Stomach (tissue), 4 donors: ENCODE measurements at regions not wholly inside any gene's neighbourhood (a gene's known extent, or its start where the extent isn't known, plus 50 kb on each side); places are given as distances from the start of the nearest gene placed in this dataset.

Source experiments
- EP300 ChIP-seq: sonication (generic); formaldehyde crosslinking; IDR thresholded peaks from one replicate; pipeline ENCODE4 v1.6.1; 2017; ENCODE audit warnings: antibody characterized with exemption
- POLR2AphosphoS5 ChIP-seq, 3 donors: sonication (generic); formaldehyde crosslinking; IDR thresholded peaks; one replicate each; pipeline ENCODE4 v1.6.1; 2016; ENCODE audit warnings: antibody characterized with exemption in 3 of 3
- TF ChIP-seq, protein P1 (sequence below), 7 experiments: fragments of 450-650 bp in 4 of 7; fragments of 200-600 bp in 3 of 7; sonication (generic) in 3 of 7; IDR thresholded peaks; one replicate each; pipeline ENCODE4 v1.5.1; 2016 to 2019; ENCODE audit warnings: antibody characterized with exemption in 7 of 7, control low read depth in 2 of 7, mild to moderate bottlenecking in 1 of 7

DNA sequence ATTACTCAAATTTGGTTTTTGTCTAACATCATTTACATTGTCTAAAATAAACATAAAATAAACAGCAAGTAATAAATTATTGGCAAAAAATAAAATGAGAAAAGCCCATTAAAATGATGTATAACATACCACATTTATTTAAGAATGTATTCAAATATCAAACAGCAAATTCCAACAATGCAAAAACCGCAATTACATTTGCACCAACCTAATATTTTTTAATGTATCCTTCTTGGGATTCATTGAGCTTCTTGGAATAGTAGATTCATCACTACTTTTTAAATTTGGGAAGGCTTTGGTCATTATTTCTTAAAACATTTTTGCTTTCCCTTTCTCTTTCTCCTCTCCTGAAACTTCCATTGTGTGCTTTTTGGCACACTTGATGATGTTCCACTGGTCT is 400.2 kb downstream of the MAGEE1 start:
- TF ChIP-seq, protein P1, sequence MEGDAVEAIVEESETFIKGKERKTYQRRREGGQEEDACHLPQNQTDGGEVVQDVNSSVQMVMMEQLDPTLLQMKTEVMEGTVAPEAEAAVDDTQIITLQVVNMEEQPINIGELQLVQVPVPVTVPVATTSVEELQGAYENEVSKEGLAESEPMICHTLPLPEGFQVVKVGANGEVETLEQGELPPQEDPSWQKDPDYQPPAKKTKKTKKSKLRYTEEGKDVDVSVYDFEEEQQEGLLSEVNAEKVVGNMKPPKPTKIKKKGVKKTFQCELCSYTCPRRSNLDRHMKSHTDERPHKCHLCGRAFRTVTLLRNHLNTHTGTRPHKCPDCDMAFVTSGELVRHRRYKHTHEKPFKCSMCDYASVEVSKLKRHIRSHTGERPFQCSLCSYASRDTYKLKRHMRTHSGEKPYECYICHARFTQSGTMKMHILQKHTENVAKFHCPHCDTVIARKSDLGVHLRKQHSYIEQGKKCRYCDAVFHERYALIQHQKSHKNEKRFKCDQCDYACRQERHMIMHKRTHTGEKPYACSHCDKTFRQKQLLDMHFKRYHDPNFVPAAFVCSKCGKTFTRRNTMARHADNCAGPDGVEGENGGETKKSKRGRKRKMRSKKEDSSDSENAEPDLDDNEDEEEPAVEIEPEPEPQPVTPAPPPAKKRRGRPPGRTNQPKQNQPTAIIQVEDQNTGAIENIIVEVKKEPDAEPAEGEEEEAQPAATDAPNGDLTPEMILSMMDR (IDR thresholded peaks at IDR 0.05): no peak
- TF ChIP-seq POLR2AphosphoS5 (IDR thresholded peaks at IDR 0.05) (no peak), EP300 (no peak)
